GM13976 (cell line): ENCODE measurements at regions not wholly inside any gene's neighbourhood (a gene's known extent, or its start where the extent isn't known, plus 50 kb on each side); places are given as distances from the start of the nearest gene placed in this dataset.

Experiments
- DNase-seq: peaks from one replicate; pipeline ENCODE4 v3.0.0; 2012; ENCODE audit warnings: low spot score
- CTCF ChIP-seq: IDR thresholded peaks from 2 replicates; pipeline ENCODE4 v1.5.1; 2012; ENCODE audit warnings: borderline replicate concordance, mild to moderate bottlenecking; ENCODE audit not compliant: insufficient read depth; ENCODE audit errors: extremely low read depth, missing control alignments, control extremely low read depth
- in situ Hi-C: fragments of 300-500 bp; cut with MboI; formaldehyde crosslinking; loops from one replicate; pipeline ENCODE4 v1.12.0; 2022; ENCODE audit warnings: low sequenced_read_pairs, mixed read lengths, inconsistent platforms; ENCODE audit not compliant: unreplicated experiment

- no peak for DNase-seq
- in situ Hi-C loops: no loop called here
- no peak for TF ChIP-seq CTCF
These were observed 345.9 kb upstream of the NUDT12 start for GRCh38 chr5:103908336-103909080.

GRCh38 chr5:103907001-103907400 lies 344.4 kb upstream of the NUDT12 start:
- TF ChIP-seq CTCF: no peak
- no peak for DNase-seq
- in situ Hi-C loops: no loop called here

- in situ Hi-C loops: no loop called here
- DNase-seq: no peak
- TF ChIP-seq CTCF: no peak
These were observed 342.1 kb upstream of the NUDT12 start for GRCh38 chr5:103904651-103905050.

GRCh38 chr5:103902893-103903292 lies 340.3 kb upstream of the NUDT12 start:
- no peak for DNase-seq

GRCh38 chr5:103901885-103902284 lies 339.3 kb upstream of the NUDT12 start:
- no peak for DNase-seq
- TF ChIP-seq CTCF: no peak
- in situ Hi-C loops: no loop called here

More at GRCh38 chr5:103902893-103903292, 340.3 kb upstream of the NUDT12 start:
- in situ Hi-C loops: no loop called here
- TF ChIP-seq CTCF: no peak

GRCh38 chr5:103896593-103896992 lies 334.0 kb upstream of the NUDT12 start:
- in situ Hi-C loops: no loop called here
- no peak for TF ChIP-seq CTCF
- no peak for DNase-seq
